GM18867 (cell line): ENCODE measurements at regions not wholly inside any gene's neighbourhood (a gene's known extent, or its start where the extent isn't known, plus 50 kb on each side); places are given as distances from the start of the nearest gene placed in this dataset.

Source experiments
- ATAC-seq: cut with Tn5 transposase; IDR thresholded peaks from one replicate; pipeline ENCODE4 v1.9.1; 2021; ENCODE audit warnings: mild to moderate bottlenecking, moderate library complexity; ENCODE audit not compliant: unreplicated experiment

DNA sequence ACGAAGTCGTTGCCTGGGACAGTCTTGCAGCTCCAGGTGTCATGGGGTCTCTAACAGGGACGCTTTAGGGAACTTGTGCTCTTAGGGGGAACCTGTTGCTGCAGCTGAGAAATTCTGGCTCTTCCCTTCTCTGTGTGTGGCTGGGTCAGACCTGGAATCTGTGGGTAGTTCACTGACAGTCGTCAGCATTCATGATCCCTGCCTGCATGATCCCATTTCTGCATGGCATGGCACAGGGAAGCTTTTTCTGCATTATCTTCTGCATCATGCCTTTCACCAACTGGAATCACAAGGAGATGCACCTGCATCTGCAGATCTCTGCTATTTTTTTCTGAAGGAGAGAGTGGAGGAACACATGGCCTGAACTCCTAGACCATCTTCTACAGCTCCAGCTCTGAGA lies 85.6 kb downstream of the SOX9 start:
- no peak for ATAC-seq

- ATAC-seq = no peak
These were observed 88.0 kb downstream of the SOX9 start for GRCh38 chr17:72208832-72209231.

GRCh38 chr17:72212041-72212440 lies 91.2 kb downstream of the SOX9 start:
- no peak for ATAC-seq

GRCh38 chr17:72215490-72215889 lies 94.7 kb downstream of the SOX9 start:
- no peak for ATAC-seq

GRCh38 chr17:72215928-72216327 lies 95.1 kb downstream of the SOX9 start:
- no peak for ATAC-seq

DNA sequence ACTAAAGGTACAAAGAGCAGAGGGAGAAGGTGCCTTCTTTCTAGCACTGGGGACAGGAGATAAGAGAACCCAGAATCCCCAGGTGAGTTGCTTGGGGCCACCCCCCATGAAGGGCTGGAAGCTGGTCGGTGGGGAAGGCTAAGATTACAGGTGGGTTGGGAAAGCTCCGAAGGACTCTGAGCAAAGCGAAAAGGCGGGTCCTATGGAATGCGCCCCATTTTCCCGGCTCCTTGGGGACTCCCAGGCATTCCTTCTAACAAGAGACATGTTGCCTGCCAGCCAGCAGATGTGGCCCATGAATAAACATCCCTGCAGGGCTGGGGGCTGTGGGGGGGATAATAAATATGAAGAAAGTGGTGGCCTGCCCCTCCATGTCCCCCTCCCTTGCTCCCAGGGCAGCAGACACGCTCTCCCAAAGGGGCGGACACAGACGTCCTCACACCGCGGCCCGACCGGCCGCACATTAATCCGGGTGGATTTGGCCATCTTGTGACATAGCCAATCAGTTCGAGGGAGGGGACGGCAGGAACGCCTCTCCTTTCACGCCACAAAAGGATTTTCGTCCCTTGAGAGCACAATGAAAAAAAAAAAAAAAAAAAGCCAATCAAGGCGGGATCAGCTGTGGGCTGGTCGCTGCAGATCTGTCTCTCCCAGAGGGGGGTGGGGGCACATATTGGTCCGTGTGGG lies 98.5 kb downstream of the SOX9 start:
- ATAC-seq = no peak

DNA sequence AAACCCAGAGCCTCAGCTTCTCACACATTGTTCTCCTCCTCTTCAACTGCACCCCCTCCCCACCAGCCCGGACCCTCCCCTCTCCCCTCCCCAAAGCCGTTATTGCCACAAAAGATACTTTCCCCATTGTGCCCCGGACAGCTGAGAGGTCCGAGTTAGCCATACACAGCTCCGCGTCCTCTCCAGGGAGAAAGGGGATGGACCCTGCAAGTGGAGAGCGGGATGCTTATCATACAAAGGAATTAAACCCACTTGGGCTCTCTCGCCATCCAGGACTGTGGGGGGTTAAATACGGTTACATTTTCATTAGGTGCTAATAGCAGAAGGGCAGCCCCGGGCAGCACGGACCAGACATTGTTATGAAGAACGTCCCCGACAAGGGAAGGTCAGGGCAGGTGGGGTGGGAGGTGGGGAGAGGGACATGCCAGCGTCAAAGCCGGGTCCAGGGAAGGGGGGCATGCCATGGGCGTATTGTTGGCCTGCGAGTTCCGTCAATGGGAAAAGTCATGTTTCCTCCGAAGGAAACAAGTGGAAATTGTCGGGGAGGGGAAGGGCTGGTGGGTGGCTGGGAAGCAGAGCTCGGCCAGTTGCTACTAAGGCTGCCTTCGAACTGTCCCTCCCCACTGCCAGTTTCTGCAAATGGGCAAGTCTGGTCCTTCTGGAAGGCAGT lies 99.1 kb downstream of the SOX9 start:
- ATAC-seq = no peak

DNA sequence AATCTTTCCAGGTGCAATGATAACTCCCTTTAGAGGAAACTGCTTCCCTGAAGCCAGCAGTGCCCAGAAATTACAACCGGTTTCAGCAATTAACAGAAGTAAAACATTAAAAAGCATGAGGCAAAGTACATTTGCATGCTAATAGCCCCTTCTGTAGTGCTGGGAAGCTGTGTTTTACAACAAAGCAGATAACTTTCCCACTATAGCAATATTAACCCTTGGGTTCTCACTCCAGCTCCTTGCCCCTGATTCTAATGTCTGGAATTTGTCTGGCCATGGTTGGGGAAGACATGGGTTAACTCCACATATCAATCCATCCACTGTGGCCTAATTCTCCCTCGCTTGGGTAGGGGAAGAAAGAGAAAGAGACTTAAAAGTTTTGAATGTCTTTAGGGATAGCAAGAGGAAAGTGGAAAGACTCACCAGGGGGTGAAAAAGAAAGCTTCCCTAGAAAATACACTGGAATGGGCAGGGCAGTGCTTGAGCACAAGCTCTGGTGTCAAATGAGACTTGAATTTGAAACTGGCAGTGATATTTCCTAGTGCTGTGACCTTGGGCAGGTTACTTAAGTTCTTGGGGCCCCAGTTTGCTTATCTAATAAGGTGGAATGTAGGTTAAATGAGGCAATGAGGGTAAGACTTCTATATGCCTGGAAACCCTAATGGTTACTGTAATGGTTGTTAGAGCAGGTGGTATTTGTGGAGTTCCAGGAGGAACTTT lies 102.0 kb downstream of the SOX9 start:
- no peak for ATAC-seq

DNA sequence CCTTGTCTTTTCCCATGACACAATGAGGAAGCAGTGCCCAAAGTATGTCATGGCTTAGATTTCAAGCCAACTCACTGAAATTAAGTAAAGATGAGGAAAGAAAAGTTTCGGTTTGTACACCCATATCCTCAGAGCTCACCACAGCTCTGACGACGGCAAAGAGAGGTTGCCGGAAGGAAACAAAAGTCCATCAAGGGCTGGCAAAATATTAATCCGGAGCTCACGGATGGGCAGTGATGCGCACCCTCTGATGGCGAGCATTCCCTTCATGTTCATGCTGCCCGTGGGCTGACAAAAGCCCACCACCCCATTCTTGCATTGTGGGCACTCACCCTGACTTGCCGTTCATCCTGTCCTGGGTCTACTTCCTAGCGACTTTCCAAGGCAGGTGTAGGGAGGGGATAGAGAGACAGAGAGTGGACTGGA lies 103.1 kb downstream of the SOX9 start:
- no peak for ATAC-seq

GRCh38 chr17:72226322-72226721 lies 105.5 kb downstream of the SOX9 start:
- no peak for ATAC-seq

- ATAC-seq = no peak
These were observed 113.2 kb downstream of the SOX9 start for GRCh38 chr17:72233986-72234385.

GRCh38 chr17:72234985-72235384 lies 114.2 kb downstream of the SOX9 start:
- no peak for ATAC-seq

- ATAC-seq = no peak
These were observed 116.3 kb downstream of the SOX9 start for GRCh38 chr17:72236980-72237633.

GRCh38 chr17:72238157-72238673 lies 117.4 kb downstream of the SOX9 start:
- no peak for ATAC-seq

DNA sequence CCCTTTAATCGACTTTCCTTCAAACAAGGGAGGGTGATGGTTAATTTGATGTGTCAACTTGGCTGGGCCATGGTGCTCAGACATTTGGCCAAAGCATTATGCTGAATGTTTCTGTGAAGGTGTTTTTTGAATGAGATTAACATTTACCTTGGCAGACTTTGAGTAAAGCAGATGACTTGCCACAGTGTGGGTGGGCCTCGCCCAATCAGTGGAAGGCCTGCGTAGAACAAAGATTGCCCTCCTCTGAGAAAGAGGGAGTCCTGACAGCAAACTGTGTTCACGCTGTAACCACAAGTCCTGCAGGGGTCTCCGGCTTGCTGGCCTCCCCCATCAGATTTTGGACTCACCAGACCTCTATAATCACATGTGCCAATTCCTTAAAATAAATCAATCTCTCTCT lies 118.7 kb downstream of the SOX9 start:
- ATAC-seq = no peak

GRCh38 chr17:72240333-72240732 lies 119.5 kb downstream of the SOX9 start:
- peak; percentile 64 for ATAC-seq

DNA sequence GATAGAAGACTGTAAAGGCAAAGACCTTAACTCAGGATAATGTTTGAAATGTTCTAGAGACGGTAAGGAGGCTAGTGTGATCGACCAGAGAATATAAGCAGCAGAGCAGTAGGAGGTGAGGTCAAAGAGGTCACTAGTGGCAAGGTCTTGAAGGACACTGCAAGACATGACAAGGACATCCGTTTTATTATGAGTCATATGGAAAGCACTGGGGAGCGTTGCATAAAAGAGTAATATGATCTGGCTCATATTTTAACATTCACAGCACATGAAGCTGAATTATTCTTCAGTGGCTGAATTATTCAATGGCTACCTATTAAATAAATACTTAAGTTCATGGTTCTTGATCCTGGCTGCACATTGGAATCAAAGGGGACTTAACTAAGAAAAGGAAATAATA lies 123.7 kb downstream of the SOX9 start:
- no peak for ATAC-seq

DNA sequence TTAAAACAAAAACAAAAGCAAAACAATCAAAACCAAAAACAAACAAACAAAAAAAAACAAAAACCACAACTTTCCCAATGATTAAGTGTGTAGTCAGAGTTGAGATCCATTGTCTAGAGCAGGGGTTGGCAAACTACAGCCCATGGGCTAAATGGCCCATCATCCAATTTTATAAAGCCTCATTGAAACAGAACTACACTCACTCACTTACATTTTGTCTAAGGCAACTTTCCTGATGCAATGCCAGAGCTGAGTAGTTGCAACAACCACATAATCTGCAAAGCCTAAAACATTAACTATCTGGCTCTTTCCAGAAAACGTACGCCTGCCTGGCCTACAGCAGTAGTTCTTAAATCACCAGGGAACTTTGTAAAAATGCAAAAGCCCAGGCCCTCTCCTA lies 124.1 kb downstream of the SOX9 start:
- no peak for ATAC-seq

- ATAC-seq = no peak
These were observed 128.6 kb downstream of the SOX9 start for GRCh38 chr17:72249441-72249840.

- ATAC-seq = no peak
These were observed 129.4 kb downstream of the SOX9 start for GRCh38 chr17:72250206-72250605.

GRCh38 chr17:72253597-72253996 lies 132.8 kb downstream of the SOX9 start:
- no peak for ATAC-seq
